ENCODE measurements at regions not wholly inside any gene's neighbourhood (a gene's known extent, or its start where the extent isn't known, plus 50 kb on each side); places are given as distances from the start of the nearest gene placed in this dataset.

GRCh38 chr2:129758784-129759471, 220.5 kb upstream of the RAB6C start:
- TF ChIP-seq ZBTB7A (IDR thresholded peaks at IDR 0.05; ENCODE audit: borderline replicate concordance, control insufficient read depth, low read depth, low read length) (no peak), RAD21 (CRISPR knock-in tag; conservative IDR thresholded peaks at IDR 0.05 in 1 of 2, IDR thresholded peaks at IDR 0.05 in 1 of 2) (no peak), NCOA6 (IDR thresholded peaks at IDR 0.05) (no peak), GABPA (tag; conservative IDR thresholded peaks at IDR 0.05; ENCODE audit: low read depth) (no peak), U2AF1 (optimal IDR thresholded peaks at IDR 0.05; ENCODE audit: low read depth, low read length) (no peak), ZBTB8A (IDR thresholded peaks at IDR 0.05; ENCODE audit: partially characterized antibody) (no peak), JUNB (CRISPR knock-in tag; conservative IDR thresholded peaks at IDR 0.05) (no peak), SAFB2 (IDR thresholded peaks at IDR 0.05; ENCODE audit: borderline replicate concordance, low read depth, low read length, severe bottlenecking) (no peak), JUN (IDR thresholded peaks at IDR 0.05; ENCODE audit: borderline replicate concordance, low read depth, low read length) (no peak), JUN (CRISPR knock-in tag; IDR thresholded peaks at IDR 0.05; ENCODE audit: borderline replicate concordance) (no peak), ZNF354B (CRISPR knock-in tag; IDR thresholded peaks at IDR 0.05) (no peak)
- TF ChIP-seq, protein P1, sequence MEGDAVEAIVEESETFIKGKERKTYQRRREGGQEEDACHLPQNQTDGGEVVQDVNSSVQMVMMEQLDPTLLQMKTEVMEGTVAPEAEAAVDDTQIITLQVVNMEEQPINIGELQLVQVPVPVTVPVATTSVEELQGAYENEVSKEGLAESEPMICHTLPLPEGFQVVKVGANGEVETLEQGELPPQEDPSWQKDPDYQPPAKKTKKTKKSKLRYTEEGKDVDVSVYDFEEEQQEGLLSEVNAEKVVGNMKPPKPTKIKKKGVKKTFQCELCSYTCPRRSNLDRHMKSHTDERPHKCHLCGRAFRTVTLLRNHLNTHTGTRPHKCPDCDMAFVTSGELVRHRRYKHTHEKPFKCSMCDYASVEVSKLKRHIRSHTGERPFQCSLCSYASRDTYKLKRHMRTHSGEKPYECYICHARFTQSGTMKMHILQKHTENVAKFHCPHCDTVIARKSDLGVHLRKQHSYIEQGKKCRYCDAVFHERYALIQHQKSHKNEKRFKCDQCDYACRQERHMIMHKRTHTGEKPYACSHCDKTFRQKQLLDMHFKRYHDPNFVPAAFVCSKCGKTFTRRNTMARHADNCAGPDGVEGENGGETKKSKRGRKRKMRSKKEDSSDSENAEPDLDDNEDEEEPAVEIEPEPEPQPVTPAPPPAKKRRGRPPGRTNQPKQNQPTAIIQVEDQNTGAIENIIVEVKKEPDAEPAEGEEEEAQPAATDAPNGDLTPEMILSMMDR (IDR thresholded peaks at IDR 0.05 in 2 of 3, conservative IDR thresholded peaks at IDR 0.05 in 1 of 3; ENCODE audit: insufficient read depth in 2 of 3, low read depth in 1 of 3, low read length in 3 of 3): no peak
